ENCODE measurements at regions not wholly inside any gene's neighbourhood (a gene's known extent, or its start where the extent isn't known, plus 50 kb on each side); places are given as distances from the start of the nearest gene placed in this dataset.
"Not testable (repeated sequence)": the region's sequence is repeated elsewhere in the genome, so short reads cannot be mapped to it uniquely, and the experiment has no call there.

DNA sequence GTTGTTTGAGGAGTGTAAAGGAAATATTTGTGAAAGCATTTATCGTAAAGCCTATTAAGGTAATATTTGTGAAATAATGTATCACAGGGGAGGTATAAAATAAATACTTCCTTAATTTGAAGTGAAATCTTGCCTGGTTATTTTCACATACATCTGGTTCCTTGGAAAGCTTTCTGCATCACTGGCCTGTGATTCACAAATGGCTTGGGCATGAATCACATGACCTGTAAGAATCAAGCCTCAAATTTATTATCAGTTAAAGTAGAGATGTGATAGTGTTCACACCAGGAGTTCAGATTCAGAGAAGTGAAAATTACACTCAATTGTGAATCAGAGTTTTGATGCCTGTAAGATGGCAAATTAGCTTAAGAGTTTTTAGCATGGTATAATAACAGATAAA, 1911.4 kb downstream of the STIM2 start:
- DNase-seq, result no peak

DNA sequence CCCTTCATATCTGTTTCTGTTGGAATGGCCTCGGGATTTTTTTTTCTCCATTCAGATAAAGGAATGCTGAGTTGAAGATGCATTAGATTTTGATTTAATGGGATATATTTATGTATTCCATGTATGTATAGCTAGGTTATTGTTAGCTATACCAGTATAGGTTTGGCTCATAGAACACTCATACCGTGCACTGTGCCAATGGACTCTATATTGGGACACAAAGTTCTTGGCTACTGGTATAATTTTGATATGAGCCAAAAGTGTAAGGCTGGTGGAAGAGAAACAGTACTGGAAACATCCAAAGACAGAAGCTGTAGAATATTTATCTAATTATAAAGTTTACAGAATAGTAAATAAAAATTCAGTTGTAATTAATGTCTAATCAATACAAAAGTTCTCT, 1912.1 kb downstream of the STIM2 start:
- DNase-seq, result no peak

DNA sequence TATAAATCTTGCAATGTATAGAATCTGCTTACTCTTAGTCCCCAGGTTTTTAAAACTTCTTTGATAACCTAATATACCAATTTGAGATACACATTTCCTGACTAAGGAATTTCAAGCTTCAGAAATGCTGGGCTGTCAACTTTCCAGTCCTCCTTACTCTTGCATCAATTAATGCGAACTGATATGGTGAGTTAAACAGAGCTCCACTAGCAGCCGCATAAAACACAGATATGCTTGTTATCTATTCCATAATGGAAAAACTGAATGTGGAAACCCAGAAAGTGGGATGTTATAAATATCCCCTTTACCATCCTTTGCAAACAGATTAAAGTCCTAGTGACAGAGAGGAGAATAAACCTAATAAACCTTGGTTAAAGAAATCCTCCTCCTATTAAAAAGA, 1913.7 kb downstream of the STIM2 start:
- DNase-seq, result no peak

DNA sequence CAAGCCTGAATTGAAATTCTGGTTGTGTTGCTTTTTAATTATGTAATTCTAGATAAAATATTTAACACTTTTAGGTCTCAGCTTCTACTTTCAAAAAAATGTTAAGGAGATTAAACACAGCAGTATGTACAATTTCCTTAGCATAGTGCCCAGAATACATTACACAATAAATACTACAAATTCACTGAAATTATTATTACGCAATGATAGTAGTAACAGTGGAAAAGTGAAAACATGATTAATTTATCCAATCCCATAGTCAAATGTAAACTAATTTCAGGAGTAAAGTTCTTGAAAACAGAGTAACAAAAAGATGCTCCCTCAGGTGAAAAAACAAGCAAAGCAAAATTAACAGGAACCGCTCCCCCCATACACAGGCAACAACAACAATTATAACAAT, 1915.4 kb downstream of the STIM2 start:
- DNase-seq, result no peak

DNA sequence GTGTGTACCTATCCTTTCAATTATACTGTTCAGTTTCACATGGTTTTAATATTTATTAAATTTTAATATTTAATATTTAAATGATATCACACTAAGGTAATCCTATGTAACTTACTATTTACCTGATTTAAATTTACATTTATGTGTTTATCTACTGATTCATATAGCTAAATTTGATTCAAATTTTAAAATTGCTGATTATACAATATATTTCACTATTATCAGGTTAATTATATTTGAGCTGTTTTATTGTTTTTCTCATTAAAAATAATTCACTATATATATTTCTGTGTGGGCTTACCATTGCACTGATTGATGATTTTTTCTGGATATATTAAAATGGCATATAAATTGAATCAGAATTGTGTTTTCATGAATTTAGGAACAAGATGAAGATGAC, 1923.5 kb downstream of the STIM2 start:
- DNase-seq, result no peak

DNA sequence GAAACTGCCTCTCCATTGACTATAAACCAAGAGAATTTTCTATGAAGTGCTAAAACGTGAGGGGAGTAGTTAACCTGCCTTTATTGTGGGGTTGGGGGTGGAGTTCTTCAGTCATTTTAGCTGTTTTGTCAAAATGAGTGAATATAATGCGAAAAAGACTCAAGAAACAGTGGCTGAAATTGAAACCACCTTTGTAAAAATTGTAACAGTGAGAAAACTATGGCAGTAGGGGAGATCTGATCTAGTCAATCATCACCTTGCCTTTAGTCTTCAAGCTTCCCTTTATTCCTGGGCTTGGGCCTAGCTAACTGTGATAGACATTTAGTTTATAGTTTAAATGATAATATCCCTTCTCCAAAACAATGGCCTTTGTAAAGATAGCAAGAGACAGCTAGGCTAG, 1927.3 kb downstream of the STIM2 start:
- DNase-seq, result no peak

DNA sequence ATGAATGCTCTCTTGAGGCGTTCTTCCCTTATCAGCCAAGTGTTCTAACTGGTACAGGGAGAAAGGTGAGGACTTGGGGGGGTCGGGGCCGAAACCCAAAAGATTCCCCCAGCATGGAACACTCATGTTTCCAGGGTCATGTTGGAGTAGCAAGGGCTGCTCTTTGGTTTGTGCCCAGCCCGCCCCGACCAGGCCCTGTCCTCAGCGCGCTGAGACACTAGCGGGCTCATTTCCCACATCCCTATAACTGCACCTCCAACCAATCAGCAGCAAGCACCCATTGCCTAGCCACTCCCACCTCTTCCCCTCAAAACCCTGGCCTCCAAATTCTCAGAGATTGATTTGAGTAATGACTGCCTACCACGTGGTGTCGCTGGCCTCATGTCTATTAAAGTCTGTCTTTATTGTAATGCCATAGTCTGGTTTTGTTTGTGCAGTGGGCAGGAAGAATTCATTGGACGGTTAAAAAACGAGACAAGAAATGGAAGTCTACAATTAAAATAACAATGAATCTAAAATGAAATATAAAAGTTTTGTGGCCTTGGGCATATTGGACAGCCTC, 1928.4 kb downstream of the STIM2 start:
- no peak for DNase-seq

DNA sequence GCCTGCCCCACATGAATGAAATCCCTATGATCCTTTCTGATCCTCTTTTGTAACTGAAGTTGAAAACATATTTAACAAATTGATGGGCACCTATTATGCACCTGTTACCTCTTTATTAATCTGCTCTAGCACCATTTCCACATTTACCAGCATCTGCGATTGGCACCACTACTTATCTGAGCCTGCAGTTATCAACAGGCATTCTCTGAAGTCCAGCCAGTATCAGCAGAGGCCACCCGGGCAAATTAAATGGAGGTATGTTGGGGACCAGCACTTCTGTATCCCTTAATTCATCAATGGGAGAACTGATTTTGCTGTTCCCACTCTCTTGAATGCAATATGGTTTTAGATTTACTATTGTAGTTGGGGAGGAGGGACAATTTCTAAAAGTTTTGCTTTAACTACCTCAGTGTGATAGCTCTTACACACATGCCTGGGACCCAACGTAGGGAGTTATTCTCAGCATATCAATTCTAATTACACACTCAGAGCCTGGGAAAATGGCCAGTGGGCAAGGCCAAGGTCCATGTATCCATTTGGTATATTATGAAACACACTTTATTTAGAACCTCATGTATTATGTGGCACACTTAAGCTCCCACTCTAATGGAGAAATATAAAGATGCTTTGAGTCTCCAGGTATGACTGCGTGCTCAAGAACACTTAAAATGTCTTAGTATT, 1927.1 kb upstream of the PCDH7 start:
- DNase-seq, result no peak

DNA sequence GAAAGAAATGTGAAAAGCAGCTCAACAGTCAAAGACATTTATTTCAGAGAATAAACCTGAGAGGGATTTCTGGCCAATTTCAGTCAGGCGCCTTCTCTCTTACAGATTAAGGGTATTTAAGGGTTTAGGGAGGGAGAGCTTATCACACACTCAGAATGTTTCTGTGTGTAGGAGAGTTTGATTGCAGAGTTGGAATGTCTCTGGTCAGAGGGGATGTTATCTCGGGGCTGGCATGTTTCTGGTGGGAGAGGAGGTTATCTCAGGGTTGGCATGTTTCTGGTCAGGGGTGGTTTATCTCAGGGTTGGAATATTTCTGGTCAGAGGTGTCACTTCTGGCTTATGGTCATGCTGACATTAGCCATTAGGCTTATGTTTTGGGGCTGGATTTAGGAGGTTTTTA, 1920.5 kb upstream of the PCDH7 start:
- DNase-seq, result no peak

DNA sequence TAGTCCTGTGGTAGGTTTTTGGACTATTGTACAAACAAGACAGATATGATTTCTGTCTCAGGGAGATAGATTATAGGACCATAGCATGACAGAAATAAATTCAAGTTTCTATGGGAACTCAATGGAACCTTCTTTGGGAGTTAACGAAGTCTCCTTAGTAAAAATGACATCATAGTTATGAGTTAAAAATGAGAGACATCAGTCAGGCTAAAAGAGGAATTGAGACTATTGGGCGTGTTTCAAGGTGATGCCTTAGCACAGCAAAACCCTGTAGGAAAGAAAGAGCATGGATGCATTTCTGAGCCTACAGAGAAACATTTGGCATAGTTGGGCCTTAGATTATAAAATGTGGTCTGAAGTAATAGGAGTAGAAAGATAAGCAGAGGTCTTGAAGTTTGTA, 1909.1 kb upstream of the PCDH7 start:
- no peak for DNase-seq

DNA sequence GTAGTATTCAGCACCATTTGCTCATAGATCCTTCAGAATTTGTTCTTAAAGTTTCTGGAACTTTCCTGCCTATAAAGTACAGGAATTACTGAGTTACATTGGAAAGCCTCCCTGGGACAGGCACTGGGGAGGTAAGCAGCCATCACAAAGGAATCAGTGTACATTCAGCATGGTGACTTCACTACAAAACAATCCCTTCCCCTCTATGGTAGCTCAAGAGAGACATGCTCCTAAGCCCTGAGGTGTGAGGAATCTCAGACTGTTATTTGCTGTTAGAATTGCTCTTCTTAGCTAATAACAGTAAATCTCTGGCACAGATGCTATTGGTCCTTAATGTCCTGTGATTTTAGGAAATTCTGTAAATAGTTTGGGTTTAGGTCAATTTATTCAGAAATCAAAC, 1898.0 kb upstream of the PCDH7 start:
- DNase-seq, result no peak

DNA sequence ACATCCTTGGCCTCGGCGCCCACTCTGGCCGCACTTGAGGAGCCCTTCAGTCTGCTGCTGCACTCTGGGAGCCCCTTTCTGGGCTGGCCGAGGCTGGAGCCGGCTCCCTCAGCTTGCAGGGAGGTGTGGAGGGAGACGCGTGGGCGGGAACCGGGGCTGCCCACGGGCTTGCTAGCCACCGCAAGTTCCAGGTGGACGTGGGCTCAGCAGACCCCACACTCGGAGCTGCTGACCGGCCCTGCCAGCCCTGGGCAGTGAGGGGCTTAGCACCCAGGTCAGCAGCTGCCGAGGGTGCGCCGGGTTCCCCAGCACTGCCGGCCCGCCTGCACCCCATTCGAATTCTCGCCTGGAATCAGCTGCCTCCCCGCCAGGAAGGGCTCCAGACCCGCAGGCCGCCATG, 1892.3 kb upstream of the PCDH7 start:
- no peak for DNase-seq

DNA sequence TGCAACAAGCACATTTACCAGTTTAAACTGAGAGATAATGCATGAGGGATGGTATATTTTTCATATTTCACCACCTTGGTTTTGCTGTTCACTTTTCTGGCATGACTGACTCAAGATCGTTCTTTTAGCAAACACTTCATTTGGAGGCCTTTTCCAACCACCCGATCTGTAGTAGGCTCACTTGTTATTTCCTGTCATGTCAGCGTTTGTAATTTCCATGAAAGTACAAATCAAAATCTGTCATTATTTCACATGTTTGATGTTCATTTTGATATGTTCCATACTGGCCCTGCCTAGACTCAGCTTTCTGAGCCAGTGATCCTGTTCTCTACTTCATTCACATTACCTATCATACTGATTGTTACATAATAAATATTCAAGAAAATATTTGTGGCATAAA, 1888.3 kb upstream of the PCDH7 start:
- DNase-seq, result no peak

DNA sequence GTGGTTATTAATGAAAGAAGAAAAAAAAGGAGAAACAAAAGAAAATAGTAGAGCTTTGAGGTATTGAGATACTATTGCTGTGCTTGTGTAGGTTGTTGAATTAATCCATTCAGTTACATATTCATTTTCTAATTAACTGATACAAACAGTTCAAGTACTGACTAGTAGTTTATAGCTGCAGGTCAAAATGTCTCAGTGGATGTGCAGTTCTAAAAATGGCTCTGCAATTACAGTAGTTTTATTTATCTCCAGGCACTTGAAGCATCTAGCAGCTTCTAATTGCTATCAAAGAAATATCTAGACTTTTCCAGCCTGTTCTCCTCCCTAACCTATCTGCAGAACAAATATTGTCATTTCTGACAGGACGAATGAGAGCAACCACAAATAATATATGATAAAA, 1887.7 kb upstream of the PCDH7 start:
- DNase-seq, result no peak

DNA sequence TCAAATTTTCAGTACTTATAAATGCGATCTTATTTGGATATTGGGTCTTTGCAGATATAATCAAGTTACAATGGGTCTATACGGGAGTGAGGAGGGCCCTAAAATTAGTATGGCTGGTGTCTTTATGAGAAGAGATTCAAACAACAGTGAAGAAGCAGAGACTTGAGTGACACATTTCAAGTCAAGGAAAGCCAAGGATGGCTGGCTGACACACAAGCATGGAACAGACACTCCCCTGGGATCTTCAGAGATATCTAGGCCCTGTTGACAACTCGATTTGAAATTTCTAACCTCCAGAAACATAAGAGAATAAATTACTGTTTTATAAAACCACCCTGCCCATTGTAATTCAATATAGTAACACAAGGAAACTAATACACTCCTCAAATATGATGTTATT, 1886.0 kb upstream of the PCDH7 start:
- DNase-seq, result no peak

DNA sequence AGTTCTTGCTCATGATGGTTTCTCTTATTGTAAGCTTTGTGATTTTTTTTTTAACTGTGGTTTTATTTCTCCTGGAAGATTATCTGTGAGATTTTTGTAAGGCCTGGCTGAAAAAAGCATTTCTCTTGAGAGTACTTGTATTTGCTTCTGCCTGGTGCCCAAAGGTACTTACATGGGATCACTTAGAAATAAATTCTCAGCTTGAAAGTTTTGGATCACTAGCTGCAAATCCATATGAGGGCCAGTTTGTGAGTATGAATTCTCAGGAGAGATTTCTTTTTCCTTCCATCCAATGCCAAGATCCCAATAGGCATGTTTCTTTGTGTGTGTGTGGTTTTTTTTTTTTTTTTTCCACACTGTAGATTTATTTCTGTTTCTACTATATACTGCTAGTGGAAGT, 1884.7 kb upstream of the PCDH7 start:
- DNase-seq, result no peak

DNA sequence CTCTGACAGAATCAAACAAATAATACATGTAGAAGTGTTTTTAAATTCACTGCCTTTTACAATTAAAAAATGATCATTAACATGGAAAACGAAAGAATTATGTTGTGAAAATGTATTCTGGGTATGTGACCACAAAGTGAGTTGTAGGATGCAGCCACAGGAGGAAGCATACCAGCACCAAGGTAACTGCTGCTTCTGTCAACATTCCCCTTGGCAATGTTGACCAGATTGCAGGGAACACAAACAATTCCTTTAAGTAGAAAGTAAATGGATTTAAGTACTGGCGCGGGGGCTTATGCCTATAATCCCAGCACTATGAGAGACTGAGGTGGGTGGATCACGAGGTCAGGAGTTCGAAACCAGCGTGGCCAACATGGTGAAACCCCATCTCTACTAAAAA, 1877.9 kb upstream of the PCDH7 start:
- DNase-seq, result no peak

DNA sequence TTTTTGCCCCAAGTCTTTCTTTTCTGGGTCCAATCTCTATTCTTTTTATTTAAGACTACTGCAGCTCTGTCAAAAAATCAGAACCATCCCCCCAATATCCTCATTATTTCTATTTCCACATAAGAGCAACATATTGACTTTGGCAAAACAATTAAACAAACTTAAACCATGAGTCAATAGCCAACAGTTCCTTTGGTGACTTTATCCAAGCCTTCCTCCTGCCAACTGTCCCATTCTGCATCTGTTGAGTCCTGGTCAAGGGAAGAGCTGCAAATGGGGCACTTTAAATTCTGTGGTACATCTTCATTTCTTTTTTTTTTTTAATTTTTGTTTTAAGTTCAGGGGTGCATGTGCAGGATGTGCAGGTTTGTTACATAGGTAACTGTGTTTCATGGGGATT, 1875.0 kb upstream of the PCDH7 start:
- DNase-seq, result no peak

DNA sequence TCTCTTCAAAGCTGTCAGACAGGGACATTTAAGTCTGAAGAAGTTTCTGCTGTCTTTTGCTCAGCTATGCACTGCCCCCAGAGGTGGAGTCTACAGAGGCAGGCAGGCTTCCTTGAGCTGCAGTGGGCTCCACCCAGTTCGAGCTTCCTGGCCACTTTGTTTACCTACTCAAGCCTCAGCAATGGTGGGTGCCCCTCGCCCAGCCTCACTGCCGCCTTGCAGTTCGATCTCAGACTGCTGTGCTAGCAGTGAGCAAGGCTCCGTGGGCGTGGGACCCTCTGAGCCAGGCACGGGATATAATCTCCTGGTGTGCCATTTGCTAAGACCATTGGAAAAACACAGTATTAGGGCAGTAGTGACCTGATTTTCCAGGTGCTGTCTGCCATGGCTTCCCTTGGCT, 1863.1 kb upstream of the PCDH7 start:
- DNase-seq, result not testable (repeated sequence)

DNA sequence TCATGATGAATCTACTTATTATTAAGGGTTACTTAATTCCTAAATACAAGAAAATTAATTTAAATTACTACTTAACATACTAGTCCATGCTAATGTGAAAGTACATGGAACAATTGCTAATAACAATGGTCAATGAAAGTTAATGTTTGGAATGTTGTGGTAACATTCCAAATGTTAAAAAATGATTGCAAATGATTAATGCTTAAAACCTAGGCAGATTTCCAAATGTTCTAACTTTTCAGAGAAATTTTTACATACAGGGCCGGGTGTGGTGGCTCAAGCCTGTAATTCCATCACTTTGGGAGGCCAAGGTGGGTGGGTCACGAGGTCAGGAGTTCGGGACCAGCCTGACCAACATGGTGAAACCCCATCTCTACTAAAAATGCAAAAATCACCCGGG, 1851.3 kb upstream of the PCDH7 start:
- DNase-seq, result no peak

DNA sequence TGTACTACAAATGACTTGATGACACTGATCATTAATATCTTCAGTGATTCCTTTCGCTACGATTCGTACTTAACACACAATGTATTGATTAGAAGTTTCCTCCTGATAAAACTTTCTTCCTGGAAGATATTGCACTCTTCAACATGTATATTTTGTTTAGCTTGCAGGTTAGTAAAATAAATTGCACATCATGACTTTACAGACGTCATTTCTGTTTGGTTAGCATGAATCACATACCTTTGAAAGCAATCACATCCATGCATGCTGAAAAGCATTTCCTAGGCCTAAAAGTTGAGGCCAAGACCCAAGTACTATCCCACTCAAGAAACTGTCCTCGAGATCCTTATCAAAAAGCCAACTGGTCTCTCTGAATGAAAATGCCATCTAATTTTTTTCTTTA, 1841.0 kb upstream of the PCDH7 start:
- no peak for DNase-seq

DNA sequence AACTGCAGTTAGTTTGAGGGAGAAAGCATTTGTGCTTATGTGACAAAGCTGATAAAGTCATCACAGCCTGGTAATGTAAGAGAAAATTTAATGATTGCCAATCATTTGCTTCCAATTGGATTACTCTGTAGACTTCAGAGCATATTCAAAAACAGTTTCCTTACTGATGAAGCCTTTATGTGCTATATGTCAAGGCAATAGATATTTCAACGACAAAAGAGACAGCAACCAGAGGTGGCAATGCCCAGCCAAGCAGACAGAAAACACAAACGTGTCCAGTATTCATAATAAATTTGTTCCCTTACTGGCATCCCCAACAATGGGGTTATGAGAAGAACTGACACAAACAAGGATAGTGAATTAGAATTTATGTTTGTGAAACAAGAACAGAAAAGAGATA, 1840.3 kb upstream of the PCDH7 start:
- no peak for DNase-seq

DNA sequence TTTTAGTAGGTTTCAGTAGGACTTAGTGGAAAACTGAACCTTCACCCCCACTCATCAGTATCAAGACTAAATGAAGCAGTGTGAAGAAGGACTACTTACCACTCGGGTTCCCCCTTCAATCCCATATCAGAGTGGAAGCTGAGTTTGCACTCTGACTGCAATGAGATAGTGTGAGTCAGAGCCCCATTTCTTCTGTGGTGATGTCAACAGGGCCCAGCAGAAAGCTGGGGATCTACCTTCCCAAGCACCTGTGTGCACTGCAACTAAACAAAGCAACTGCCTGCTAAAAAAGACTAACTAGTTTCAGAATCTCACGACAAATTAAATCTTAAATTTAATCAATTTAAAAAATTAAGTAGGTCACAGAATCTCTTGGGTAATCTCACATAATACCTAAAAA, 1837.0 kb upstream of the PCDH7 start:
- DNase-seq, result no peak

DNA sequence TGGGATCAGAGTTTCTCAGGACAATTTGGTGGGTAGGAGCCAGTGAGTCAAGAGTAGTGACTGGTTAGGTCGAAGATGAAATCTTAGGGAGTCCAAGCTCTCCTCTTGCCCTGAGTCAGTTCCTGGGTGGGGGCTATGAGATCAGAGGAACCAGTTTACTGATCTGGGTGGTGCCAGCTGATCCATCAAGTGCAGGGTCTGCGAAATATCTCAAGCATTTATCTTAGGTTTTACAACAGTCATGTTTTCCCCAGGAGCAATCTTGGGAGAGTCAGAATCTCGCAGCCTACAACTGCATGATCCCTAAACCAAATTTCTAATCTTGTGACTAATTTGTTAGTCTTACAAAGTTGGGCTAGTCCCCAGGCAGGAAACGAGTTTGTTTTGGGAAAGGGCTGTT, 1833.2 kb upstream of the PCDH7 start:
- DNase-seq, result no peak

DNA sequence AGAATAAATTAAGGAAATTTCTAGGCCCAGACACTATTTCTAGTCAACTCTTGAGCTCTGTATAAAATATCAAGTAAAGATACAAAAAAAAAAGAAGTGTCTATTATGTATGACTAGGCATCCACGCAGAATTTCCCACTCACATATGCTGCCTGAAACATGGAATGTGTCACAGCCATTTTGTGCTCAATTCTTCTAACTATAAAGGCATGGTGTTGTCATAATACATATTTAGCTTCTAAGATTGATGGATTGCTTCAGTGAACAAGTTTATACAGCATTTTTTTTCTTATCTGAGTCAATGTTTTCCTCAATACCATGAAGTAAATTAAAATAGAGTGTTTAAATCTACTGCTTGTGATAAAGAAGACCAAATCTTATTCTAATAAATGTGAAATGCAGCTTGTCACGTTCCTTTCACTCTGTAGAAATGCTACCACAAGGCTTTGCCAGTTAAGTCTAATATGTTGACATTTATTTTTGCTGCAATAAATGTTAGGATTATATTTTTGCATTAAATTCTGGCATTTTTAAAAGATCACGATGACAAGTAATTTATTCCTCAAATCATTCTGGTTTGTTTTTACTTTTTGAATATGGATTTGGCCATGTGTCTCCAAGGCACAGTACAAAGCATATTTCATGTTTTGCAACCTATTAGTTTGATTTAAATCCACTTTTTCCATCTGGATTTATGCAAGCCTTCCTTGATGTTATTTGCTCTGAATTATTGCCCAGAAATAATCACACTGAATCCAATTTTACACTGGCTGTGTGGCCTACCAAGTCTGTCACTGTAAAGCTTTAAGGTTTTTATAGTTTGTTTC, 1829.0 kb upstream of the PCDH7 start:
- no peak for DNase-seq
